ENCODE measurements at regions not wholly inside any gene's neighbourhood (a gene's known extent, or its start where the extent isn't known, plus 50 kb on each side); places are given as distances from the start of the nearest gene placed in this dataset.

DNA sequence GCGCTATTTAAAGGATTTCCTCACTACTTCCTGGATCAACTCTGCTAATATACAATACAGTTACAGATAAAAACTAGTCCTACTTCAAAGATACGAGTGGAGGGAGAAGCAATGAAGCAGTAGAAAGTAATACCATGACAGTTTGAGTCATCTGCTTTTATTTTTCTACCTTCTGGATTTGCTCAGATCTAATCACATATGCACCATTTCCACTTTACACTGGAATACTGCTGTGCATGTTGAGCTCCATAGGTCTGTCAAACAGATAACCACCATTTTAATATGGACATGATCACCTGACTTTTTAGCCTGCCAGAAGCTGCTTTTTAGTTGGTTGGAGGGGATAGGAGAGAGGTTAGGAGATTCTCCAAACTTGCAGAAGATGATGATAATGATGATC lies 92.5 kb downstream of the MMUT start:
- H3K27ac ChIP-seq, result no peak overlapping the region
- no peak for TF ChIP-seq ZFX (IDR thresholded peaks at IDR 0.05; ENCODE audit: borderline replicate concordance)
- TF ChIP-seq, protein P1, sequence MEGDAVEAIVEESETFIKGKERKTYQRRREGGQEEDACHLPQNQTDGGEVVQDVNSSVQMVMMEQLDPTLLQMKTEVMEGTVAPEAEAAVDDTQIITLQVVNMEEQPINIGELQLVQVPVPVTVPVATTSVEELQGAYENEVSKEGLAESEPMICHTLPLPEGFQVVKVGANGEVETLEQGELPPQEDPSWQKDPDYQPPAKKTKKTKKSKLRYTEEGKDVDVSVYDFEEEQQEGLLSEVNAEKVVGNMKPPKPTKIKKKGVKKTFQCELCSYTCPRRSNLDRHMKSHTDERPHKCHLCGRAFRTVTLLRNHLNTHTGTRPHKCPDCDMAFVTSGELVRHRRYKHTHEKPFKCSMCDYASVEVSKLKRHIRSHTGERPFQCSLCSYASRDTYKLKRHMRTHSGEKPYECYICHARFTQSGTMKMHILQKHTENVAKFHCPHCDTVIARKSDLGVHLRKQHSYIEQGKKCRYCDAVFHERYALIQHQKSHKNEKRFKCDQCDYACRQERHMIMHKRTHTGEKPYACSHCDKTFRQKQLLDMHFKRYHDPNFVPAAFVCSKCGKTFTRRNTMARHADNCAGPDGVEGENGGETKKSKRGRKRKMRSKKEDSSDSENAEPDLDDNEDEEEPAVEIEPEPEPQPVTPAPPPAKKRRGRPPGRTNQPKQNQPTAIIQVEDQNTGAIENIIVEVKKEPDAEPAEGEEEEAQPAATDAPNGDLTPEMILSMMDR (IDR thresholded peaks at IDR 0.05), result no peak

DNA sequence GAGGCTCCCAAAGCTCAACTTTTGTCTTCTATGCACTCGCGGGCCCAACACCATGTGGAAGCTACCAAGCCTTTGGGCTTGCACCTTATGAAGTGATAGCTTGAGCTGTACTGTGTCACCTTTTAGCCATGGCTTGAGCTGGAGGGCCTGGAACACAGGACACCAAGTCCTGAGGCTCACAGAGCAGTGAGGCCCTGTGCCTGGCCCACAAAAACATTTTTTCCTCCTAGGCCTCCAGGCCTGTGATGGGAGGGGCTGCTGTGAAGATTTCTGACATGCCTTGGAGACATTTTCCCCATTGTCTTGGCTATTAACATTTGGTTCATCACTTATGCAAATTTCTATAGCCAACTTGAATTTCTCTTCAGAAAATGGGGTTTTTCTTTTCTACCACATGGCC lies 96.5 kb downstream of the MMUT start:
- no peak for TF ChIP-seq ZFX (IDR thresholded peaks at IDR 0.05; ENCODE audit: borderline replicate concordance)
- no peak overlapping the region for H3K27ac ChIP-seq

DNA sequence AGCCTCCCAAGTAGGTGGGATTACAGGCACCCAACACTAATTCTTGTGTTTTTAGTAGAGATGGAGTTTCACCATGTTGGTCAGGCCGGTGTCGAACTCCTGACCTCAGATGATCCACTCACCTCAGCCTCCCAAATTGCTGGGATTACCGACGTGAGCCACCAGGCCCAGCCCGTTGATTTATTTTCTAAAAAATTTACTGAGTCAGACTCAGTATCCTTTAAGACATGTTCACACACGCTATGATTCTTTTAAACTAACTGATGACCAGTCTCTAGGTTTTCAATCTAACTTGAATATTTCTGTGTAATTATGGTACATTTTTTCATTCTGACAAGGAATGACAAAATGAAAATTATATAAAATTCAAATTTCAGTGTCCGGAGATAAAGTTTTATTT lies 114.5 kb downstream of the MMUT start:
- H3K27ac ChIP-seq, result no peak overlapping the region
- TF ChIP-seq, protein P1 (IDR thresholded peaks at IDR 0.05), result no peak
- no peak for TF ChIP-seq ZFX (IDR thresholded peaks at IDR 0.05; ENCODE audit: borderline replicate concordance)

DNA sequence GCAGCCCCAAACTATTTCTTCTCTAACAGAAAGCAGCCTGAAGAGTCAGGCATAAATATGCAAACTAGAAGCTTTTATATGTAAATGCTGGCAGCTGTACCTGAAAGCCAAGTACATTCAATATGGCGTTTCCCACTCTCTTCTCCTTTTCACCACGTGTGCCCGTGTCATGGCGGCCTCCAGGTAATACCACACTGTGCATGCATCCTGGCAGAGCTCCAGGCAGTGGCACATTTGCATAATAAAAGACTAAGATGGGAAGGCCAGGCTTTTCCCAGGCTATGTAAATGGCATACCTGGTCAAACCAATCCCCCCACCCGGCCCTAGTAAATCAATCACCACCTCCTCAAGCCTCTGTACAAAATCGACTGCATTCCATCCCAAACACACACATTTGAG lies 120.6 kb downstream of the MMUT start:
- TF ChIP-seq ZFX (IDR thresholded peaks at IDR 0.05; ENCODE audit: borderline replicate concordance), result no peak
- TF ChIP-seq, protein P1 (IDR thresholded peaks at IDR 0.05), result no peak
- H3K27ac ChIP-seq, result no peak overlapping the region

DNA sequence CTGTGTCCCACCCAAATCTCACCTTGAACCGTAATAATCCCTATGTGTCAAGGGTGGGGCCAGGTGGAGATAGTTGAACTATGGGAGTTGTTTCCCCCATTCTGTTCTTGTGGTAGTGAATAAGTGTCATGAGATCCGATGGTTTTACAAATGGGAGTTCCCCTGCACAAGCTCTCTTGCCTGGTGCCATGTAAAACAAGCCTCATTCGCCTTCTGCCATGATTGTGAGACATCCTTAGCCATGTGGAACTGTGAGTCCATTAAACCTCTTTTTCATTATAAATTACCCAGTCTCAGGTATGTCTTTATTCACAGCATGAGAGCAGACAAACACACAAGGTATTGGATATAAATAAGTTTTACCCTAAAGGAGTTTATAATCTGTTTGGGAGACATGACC lies 121.2 kb downstream of the MMUT start:
- no peak overlapping the region for H3K27ac ChIP-seq
- TF ChIP-seq ZFX (IDR thresholded peaks at IDR 0.05; ENCODE audit: borderline replicate concordance), result no peak
- TF ChIP-seq, protein P1 (IDR thresholded peaks at IDR 0.05), result no peak

DNA sequence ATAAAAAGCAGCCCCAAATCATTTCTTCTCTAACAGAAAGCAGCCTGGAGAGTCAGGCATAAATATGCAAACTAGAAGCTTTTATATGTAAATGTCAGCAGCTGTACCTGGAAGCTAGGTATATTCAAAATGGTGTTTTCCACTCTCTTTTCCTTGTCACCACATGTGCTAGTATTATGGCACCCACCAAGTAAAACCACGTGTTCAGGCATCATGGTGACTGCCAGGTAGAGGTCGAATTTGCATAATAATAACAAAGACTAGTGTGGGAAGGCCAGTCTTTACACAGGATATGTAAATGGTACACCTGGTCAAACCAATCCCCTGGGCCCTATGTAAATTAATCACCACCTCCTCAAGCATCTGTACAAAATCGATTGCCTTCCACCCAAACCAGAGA lies 124.0 kb downstream of the MMUT start:
- H3K27ac ChIP-seq, result no peak overlapping the region
- no peak for TF ChIP-seq ZFX (IDR thresholded peaks at IDR 0.05; ENCODE audit: borderline replicate concordance)
- TF ChIP-seq, protein P1 (IDR thresholded peaks at IDR 0.05), result no peak

DNA sequence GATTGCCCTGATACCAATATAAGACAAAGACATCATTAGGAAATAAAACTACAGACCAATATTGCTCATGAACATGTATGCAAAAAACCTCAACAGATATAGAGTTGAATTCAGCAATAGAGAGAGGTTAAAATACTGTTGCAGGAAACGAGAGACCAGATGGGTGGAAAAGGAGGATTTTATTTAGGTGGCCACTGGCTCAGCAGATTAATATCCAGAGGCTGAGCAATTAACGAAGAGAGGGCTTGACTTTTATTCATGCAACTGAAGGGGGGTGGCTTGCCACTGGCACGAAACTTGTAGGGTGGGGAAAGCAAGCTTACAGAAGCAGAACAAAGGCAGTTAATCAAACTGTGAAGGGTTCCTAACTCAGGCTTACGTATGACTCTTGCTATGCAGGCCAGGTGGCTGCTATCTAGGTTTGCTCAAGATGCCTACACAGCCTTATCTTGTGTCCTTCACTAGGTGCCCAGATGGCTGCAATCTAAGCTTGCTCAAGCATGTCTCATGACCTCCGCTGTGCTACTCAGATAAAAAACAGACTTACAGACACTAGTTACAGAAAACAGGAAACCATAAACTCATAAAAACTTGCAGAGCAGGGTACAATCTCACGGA lies 126.4 kb downstream of the MMUT start:
- H3K27ac ChIP-seq, result no peak overlapping the region
- no peak for TF ChIP-seq ZFX (IDR thresholded peaks at IDR 0.05; ENCODE audit: borderline replicate concordance)
- TF ChIP-seq, protein P1 (IDR thresholded peaks at IDR 0.05), result no peak
